MG63 (cell line): ENCODE measurements at regions not wholly inside any gene's neighbourhood (a gene's known extent, or its start where the extent isn't known, plus 50 kb on each side); places are given as distances from the start of the nearest gene placed in this dataset.
"Not testable (repeated sequence)": the region's sequence is repeated elsewhere in the genome, so short reads cannot be mapped to it uniquely, and the experiment has no call there.

ENCODE experiments used
- DNase-seq: peaks from one replicate; pipeline ENCODE4 v3.0.0-alpha.2; 2020
- H3K27me3 ChIP-seq: fragments of 250-450 bp; sonication (Bioruptor Pico); 2 replicates; pipeline ENCODE4 v1.5.1; 2020; ENCODE audit warnings: mild to moderate bottlenecking, moderate library complexity
- H3K36me3 ChIP-seq: fragments of 250-450 bp; sonication (Bioruptor Pico); 2 replicates; pipeline ENCODE4 v1.5.1; 2020; ENCODE audit warnings: mild to moderate bottlenecking, moderate library complexity
- H3K4me3 ChIP-seq: fragments of 250-450 bp; sonication (Bioruptor Pico); 2 replicates; pipeline ENCODE4 v1.5.1; 2020; ENCODE audit warnings: mild to moderate bottlenecking, moderate library complexity
- H3K9me3 ChIP-seq: fragments of 250-450 bp; sonication (Bioruptor Pico); 2 replicates; pipeline ENCODE4 v1.5.1; 2020; ENCODE audit warnings: mild to moderate bottlenecking, moderate library complexity

DNA sequence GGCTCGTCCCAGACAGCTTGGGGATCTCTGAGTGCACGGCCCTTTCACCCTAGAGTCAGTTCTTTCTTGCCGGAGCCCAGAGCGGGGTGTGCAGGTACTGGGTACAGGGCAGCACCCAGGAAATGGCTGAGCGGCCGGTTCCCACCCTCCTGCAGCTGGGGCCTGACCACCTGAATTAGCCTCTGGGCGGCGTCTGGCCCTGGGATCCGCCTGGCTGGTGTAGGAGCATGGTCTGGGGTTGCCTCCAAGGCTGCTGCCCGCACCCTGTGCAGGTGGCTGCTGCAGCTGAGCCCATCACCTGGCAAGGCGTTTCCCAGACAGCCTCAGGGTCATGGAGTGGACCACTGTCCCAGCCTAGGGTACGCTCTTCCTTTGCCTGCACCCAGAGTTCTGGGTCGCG, 583.7 kb downstream of the TUBA3C start:
- DNase-seq, H3K36me3 ChIP-seq, H3K27me3 ChIP-seq, H3K4me3 ChIP-seq, H3K9me3 ChIP-seq: not testable (repeated sequence)

- H3K27me3 ChIP-seq, H3K36me3 ChIP-seq, DNase-seq, H3K9me3 ChIP-seq, H3K4me3 ChIP-seq: not testable (repeated sequence)
Observed at GRCh38 chr13:18577103-18577502, 604.5 kb downstream of the TUBA3C start.

DNA sequence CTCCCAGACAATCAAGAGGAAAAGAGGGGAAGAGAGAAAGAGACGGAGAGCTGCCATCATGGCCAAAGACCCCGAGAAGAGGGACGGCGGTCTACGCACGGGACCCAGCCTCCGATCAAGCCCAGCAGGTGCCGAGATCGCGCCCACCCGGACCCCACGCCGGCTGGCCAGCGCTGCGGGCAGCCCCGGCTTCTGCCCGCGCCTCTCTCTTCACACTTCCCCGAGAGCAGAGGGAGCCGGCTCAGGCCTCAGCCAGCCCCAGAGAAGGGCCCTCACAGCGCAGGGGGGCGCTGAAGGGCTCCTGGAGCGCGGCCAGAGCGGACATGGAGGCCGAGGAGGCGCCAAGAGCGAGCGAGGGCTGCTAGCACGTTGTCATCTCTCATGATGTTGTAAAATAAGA, 613.7 kb downstream of the TUBA3C start:
- not testable (repeated sequence) for H3K9me3 ChIP-seq, H3K4me3 ChIP-seq, H3K27me3 ChIP-seq, H3K36me3 ChIP-seq, DNase-seq
